ENCODE measurements at regions not wholly inside any gene's neighbourhood (a gene's known extent, or its start where the extent isn't known, plus 50 kb on each side); places are given as distances from the start of the nearest gene placed in this dataset.

GRCh38 chr12:73677520-73678291, 859.9 kb upstream of the ATXN7L3B start:
- TF ChIP-seq CTCF (IDR thresholded peaks at IDR 0.05 in 8 of 11, conservative IDR thresholded peaks at IDR 0.05 in 3 of 11) (no peak), POLR2A (IDR thresholded peaks at IDR 0.05) (no peak), POLR2AphosphoS5 (IDR thresholded peaks at IDR 0.05) (no peak)

All from spleen (tissue), 7 donors.